HTR-8/SVneo (cell line): ENCODE measurements at regions not wholly inside any gene's neighbourhood (a gene's known extent, or its start where the extent isn't known, plus 50 kb on each side); places are given as distances from the start of the nearest gene placed in this dataset.
"Not testable (repeated sequence)": the region's sequence is repeated elsewhere in the genome, so short reads cannot be mapped to it uniquely, and the experiment has no call there.

Experiments
- DNase-seq: peaks from one replicate; pipeline ENCODE4 v3.0.0; 2011; ENCODE audit warnings: low spot score, mixed read lengths; ENCODE audit not compliant: insufficient read length
- FAIRE-seq: peaks from 2 replicates; lab custom pipeline; 2011; peaks lifted over from hg19 to GRCh38; lab: Jason Lieb, UNC

DNA sequence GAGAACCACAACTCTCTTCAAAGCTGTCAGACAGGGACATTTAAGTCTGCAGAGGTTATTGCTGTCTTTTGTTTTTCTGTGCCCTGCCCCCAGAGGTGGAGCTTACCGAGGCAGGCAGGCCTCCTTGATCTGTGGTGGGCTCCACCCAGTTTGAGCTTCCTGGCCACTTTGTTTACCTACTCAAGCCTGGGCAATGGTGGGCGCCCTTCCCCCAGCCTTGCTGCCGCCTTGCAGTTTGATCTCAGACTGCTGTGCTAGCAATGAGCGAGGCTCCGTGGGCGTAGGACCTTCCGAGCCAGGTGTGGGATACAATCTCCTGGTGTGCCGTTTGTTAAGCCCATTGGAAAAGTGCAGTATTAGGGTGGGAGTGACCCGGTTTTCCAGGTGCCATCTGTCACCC lies 822.1 kb downstream of the KCNMA1 start:
- DNase-seq, FAIRE-seq: not testable (repeated sequence)

DNA sequence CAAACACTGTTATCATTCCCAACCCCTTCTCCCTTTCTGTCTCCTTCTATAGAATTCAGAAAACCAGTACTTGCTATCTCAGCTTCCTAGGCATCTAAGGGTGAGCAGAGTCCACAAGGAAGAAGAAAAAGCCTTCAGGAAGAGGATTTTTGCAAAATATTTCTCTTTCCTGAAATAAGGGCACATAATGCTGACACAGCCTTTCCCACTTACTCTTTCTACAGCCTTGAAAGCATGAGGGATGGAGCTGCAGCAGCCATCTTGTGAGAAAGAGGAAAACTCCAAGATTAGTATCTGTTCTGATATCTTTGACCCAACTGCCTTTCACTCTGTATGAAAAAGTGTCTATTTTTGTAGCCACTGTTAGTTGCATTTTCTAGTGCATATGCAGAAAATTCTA lies 826.2 kb downstream of the KCNMA1 start:
- DNase-seq (no peak), FAIRE-seq (no peak)

DNA sequence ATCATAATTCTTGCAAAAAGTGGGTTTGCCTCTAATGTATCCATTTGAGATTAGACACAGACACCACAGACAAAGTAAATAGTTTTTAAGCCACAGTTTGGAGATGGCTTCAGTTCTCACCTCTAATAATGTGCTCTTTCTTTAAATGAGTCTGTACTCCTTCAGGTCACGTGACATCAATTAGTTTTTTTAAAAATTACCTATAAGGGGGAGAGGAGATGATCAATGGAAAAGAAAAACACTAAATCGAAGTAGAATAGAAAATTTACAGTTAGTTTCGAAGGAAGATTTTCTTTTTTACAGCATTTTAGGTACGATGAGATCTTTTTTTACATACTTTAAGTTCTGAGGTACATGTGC lies 849.2 kb downstream of the KCNMA1 start:
- FAIRE-seq (no peak), DNase-seq (no peak)

DNA sequence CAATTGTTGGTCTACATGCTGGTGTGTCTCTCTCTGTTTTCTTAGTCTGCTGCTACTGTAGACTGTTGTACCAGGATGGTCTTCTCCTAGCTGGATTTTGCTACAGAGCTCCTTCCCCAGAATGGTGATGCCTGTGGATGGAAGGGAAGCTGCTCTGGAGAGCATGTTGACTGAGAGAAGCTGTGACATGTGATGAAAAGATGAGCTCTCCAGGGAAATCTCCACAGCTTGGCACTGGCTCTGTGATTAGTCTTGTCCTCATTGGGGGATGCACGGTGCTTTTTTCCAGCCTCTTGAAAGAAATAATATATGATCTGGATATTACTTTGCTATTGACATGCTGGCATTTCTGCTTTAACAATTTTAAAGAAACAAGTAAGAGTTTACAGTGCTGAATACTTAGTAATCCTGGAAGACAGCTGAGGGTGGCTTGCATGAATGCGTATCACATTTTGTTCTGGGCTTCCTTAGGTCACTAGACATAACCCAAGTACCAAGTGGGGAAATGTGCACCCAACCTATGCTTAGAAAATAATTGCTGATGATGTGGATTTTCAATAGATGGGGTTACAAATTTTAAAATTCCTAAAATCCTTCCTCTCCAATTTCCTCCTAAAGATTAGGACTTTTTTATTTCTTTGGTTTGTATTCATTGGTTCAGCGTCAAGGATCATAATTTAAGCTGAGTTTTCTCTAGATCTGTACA lies 849.7 kb downstream of the KCNMA1 start:
- FAIRE-seq (no peak), DNase-seq (no peak)

DNA sequence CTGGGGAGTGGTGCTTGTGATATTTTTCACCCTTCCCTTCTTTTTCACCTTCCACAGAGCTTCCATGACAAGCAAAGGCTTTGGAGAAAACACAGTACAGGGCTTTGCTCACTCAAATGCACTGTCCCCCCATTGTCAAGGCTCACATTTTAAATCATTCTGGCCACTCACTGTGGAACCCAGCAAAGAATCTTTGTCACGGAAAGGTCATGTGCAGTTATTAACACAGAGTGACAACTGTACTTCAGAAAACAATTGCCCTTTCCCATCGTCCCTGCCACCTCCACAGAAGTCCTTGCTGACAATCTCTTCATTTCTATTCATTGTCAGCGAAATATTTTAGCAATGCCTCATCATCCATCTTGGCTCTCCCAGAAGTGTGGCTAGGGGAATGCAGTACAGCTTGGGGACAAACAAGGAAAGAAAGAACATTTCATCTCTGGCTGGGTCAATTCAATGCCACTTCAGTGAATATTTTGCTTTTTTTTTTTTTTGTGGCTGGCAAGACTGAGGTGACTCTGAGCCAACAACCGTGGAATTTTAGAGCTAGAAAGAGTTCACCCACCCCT lies 851.0 kb downstream of the KCNMA1 start:
- peak; percentile 10 for DNase-seq
- FAIRE-seq: no peak

DNA sequence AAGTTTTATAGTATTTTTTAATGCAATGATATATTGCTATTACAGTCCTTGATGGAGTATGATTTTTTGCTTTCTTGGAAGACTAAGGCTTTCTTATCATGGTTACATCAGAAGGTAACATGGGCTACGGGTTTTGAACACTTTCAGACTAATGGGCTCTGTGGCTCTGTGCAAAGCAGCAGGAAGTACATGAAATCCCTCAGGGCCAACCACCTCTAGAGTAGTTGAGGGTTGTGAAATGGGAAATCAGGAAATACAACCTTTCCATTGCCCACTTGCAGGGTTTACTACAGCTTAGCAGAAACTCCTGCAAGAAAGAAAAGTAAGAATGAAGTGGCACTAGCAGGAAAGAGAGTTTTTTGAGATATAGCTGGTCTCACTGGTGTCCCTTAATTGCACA lies 853.5 kb downstream of the KCNMA1 start:
- no peak for FAIRE-seq
- no peak for DNase-seq

DNA sequence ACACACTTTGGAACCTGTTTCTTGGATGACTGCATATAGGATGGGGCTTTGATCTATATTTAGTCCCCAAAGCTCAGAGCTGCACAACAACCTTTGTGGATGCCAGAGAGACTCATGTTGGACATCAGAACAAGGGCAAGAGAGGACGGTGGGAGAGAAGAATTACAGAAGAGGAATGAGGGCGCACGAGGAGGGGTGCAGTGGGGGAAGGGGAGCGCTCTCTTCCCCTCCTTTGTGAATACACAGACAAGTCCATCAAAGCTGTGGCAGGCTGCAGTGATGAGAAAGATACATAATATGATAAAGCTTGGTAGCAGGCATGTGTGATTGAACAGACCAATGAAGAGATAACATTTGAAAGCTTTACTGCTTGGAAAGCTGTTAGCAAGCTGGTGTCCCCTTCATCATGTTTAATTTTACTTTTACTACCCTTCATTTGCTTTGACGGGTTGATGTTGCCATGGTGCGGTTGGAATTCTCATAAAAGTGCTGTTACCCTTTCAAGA lies 857.8 kb downstream of the KCNMA1 start:
- FAIRE-seq (no peak), DNase-seq (no peak)

DNA sequence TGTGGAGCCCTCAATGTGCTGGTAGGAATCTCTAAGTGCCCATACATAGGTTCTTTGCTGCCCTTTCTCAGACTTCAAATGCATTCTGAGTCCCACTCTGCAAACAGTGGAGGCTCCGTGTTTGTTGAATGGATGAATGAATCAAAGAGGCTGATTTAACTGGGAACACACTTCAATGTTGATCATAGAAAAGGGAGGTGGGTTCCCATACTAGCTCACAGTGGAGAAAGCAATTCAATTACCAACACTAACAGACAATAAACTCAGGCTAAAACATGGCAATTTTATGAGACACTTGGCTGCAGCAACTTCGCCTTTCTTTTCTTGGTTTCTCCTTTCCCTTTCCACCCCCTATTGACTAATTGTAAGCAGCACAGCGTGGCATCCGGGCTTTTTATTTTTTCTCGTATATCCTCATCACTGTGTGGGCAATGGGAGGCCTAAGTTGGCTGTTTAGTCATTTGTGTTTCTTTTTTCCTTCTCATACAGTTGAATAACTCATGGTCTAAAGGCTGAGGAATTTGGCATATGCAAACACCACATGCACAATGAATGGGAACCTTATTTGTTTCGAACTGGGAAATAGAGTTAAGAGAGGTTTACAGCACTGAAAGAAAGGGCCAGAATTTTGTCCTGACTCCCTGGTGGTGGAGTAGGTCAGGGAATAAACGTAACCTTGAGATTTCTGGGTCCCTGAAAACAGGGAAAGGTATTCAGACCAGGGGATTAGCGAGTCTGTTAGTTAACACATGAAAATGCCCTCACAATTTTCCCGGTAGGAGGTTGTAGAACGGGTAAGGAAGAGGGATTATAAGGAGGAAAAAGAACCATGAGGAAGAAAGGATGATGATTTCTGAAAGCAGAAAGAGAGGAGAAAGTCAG lies 858.5 kb downstream of the KCNMA1 start:
- no peak for DNase-seq

DNA sequence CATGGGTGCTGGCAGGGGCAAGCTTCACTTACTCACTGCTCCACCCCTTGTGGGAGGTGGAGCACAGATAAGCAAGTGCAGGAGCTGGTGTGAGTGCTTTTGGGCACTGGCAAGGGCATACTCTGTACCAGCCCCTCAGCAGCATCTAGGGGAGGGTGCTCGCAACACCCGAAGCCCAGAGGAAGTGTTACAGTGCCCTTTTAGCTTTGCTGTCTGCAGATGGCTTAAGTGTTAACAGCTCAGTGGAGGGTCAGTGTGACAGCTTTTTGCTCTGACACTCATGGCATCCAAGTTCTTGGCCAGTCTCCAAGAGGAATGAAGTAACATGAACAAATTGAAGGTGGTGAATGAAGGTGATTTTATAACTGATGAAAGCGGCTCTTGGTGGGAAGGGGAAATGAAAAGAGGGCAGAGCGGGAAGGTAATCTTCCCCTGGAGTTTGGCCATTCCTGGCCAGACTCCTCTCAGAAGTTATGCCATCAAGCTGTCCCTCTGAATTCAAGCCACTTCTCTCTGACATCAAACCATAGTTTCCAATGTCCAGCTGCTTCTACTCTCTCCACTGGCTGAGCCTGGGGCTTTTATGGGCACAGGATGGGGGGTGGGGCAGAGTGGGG lies 862.5 kb downstream of the KCNMA1 start:
- DNase-seq (no peak), FAIRE-seq (no peak)

More for the DNA sequence above, 858.5 kb downstream of the KCNMA1 start:
- FAIRE-seq: no peak

DNA sequence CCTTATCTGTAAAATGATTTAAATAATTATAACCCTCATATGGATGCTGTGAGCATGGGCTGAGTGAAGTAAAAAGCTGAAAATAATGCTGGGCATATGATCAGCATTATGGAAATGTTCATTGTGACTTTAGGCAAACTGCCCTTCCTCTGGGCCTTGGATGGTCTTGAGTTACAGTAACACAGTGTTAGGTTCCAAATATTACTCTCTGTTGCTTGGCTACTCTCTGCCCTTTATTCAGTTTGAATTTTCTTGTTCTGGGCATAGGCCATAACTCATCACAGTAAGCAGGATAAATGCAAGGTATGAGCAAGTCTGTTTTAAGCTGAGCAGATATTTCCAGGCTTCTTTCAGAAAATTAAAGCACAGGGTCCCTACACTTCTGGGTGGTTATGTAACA lies 868.0 kb downstream of the KCNMA1 start:
- no peak for DNase-seq
- no peak for FAIRE-seq

DNA sequence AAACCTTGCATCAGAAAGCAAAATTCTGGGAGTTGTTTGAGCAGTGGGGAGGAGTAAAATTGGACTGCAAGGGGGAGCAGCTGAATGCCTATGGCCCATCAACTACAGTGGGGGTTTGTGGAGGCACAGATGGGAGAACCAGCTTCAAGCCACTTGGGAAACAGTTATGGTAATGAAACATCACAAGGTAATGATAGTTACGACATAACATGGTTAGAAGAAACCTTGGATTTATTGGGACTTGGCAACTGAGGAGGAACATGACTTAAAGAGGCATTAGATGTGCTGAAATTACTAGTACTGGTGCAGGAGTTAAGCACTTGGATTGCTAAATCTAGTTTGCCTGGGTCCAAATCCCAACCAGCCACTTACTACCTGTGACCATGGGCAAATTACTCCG lies 868.4 kb downstream of the KCNMA1 start:
- FAIRE-seq (no peak), DNase-seq (no peak)

DNA sequence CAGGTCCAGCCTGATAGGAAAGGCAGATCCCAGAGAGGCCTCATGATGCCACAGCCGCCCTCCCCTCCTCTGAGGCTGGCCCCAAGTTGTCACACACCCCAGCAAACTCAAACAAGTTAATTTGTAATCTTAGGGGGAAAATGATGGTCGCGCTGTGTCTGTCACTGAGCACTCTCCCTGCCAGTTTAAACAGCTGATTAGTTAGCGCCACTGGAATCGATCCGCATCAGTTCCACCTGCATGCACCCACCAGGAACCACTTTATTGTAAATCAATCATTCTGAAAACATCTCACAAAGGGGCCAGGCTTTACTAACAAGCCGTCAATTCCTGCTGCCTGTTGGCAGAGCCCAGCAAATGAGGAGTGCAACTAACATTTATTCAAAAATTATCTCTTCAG lies 870.9 kb downstream of the KCNMA1 start:
- DNase-seq (no peak), FAIRE-seq (no peak)

DNA sequence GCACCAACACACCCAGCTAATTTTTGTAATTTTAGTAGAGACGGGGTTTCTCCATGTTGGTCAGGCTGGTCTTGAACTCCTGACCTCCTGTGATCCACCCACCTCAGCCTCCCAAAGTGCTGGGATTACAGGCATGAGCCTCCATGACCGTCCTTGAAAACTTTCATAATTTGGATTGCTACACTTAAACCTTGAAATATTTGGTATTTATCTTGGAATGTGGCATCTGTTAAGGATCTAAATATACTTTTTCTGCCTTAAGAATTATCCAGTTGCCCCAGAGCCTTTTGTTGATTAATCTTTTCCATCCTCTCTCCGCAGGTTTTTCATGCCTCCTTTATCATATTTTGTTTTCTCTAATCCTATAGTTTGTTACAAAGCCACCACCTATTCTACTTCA lies 872.7 kb downstream of the KCNMA1 start:
- not testable (repeated sequence) for DNase-seq, FAIRE-seq

DNA sequence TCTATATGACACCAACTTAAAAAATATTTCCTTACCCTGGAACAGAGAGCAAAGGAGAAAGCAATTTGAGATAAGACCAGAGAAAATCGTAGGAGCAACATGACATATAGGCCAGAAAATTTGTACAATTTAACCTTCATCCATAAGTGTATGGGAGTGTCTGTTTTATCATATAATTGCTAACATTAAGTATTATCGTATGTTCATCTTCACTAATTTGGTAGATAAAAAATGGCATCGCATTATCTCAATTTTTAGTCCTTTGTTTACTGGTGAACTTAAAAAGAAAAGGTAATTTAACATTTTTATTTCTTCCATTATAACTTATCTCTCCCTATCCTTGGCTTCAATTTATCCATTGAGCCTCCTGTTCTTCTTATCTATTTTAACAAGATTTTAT lies 873.4 kb downstream of the KCNMA1 start:
- DNase-seq (no peak), FAIRE-seq (no peak)

DNA sequence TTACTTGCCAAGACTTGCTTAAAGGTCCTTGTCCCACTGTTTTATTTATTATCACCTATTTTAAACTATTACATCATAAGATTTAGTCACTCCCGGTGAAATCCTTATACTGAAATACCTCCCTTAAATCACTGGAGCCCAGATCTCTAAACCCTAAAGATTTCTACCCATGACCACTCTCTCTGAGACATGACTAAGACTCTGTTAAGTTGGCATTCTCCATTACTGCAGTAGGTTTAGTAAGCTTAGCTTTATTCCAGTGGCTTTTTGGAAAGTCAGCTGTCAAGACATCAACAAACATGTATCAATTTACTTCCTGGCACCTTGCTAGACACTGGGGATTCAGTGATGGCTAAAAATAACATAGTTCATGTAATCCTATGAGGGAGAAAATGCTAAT lies 874.2 kb downstream of the KCNMA1 start:
- FAIRE-seq (no peak), DNase-seq (no peak)

DNA sequence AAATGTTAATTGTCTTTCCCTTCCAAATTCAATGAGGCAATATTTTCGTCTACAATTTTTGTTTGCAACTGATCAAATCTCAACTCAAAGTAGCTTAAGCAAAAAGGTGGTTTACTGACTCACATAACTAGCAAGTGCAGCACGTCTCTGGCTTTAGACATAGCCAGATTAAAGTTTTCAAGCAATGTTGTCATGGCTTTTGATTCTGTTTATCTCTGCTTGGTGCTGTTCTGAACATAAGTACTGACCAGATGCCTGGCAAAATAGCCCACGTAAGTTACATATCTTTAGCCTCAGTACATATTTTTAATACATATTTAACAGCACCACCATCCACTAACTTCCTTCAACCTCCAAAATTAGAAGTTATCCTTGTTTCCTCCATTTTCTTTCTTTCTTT lies 877.9 kb downstream of the KCNMA1 start:
- FAIRE-seq: no peak
- no peak for DNase-seq

DNA sequence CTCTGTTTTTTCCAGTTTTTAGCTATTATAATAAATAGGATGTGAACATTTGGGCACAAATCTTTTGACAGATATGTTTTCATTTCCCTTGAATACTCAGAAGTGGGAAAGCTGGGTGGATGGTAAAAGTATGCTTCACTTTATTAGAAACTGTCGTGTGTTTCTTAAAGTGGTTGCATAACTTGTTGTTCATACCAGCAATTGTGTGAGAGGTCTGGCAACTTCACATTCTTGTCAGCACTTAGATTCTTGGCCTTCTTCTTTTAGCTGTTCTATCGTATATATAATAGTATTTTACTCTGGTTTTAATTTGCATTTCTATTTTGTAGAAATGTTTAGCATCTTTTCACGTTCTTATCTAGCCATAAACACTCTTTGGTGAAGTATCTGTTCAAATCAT lies 894.4 kb downstream of the KCNMA1 start:
- DNase-seq: no peak
- no peak for FAIRE-seq

DNA sequence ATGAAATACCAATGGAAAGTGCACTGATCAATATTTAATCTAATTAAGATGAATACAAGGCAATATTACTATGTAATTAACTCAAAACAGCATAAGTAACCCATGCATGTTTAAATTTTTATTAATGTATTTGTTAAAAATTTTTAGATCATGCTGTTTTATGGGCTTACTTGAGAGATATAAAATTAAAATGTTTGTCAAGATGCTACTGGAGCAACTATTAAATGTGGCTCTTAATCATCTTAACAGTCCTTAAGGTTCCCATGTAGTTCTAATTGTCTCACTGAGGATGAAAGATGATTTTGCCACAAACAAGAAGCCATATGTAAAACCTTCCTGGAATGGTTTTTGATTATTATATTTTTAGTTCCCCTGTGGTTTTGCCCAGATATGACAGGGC lies 897.1 kb downstream of the KCNMA1 start:
- no peak for DNase-seq
- no peak for FAIRE-seq

DNA sequence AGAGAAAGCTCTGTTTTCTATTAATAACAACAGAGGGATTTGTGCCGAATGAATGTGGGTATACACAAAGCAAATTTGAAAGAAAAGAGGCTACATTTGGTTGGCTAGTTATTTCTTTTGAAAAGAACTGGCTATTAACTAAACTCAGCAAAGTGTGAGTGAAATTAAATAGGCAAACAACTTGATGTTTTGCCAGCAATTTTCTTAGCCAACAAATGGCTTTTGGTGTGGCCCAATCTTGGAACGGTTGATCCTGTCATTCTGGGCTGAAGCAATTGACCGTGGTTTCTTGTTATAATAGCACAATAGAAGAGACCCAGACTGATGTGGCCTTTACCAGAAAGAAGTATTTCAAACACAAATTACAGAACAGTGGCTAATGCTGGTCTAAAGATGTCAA lies 898.6 kb downstream of the KCNMA1 start:
- DNase-seq: no peak
- no peak for FAIRE-seq

DNA sequence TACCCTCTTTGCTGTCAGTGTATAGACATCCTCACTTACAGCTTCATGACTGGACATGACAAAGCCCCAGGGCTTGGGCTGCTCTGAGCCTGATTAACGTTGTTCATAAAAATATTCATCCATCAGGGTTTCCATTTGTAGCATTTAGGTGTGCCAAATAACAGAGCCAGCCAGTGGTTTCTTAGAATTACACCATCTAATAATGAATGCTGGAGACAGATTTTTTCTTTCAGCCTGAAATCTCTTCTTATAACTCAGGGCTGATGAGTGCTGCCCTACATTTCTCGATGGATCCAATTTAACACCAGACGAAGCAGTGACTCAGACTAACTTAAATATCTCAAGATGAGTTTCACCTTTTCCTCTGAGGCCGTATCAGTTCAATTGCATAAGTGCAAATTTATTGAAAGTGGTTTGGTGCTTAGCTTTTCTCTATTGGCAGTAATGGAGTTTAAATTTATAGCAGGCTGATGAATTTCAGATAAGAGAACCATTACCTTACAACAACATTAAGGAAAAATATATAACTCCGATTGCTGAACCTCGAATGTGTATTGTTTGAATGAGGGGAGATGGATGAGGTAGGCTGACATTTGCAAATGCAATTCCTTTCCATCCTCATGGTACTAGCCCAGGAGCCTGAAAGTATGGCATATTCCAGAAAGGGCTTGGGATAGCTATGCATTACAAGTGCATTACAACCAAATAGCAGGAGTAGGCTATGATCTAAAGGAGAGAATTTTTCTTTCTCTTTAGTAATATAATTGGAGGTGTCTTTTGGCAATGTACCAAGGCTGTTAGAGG lies 900.6 kb downstream of the KCNMA1 start:
- no peak for FAIRE-seq
- no peak for DNase-seq
